HEK293T (cell line): ENCODE measurements at regions not wholly inside any gene's neighbourhood (a gene's known extent, or its start where the extent isn't known, plus 50 kb on each side); places are given as distances from the start of the nearest gene placed in this dataset.

Experiments
- CTCF ChIA-PET: fragments of 350-600 bp; formaldehyde crosslinking; extraction: SDS; loops from one replicate; lab custom pipeline; 2021; ENCODE audit warnings: antibody characterized with exemption, inconsistent platforms; lab: Yijun Ruan, JAX
- POLR2A ChIA-PET: fragments of 350-600 bp; formaldehyde crosslinking; extraction: SDS; loops from one replicate; lab custom pipeline; 2020; ENCODE audit warnings: antibody characterized with exemption, inconsistent platforms; lab: Yijun Ruan, JAX
- DNase-seq: peaks from one replicate; pipeline ENCODE4 v3.0.0; 2012; ENCODE audit warnings: mixed read lengths; ENCODE audit errors: extremely low spot score
- ARNT ChIP-seq: fragments of 450-650 bp; IDR thresholded peaks from 2 replicates; pipeline ENCODE4 v1.6.1; 2017; ENCODE audit warnings: mild to moderate bottlenecking
- BHLHE40 ChIP-seq: fragments of 450-650 bp; IDR thresholded peaks from 2 replicates; pipeline ENCODE4 v1.6.1; 2016; ENCODE audit warnings: mild to moderate bottlenecking, moderate library complexity, borderline replicate concordance
- CTBP1 ChIP-seq: fragments of 450-650 bp; IDR thresholded peaks from 2 replicates; pipeline ENCODE4 v1.6.1; 2016; ENCODE audit warnings: borderline replicate concordance
- ELF4 ChIP-seq: fragments of 450-650 bp; IDR thresholded peaks from 2 replicates; pipeline ENCODE4 v1.6.1; 2017; ENCODE audit warnings: antibody characterized with exemption
- FOXA1 ChIP-seq: fragments of 450-650 bp; IDR thresholded peaks from 2 replicates; pipeline ENCODE4 v1.6.1; 2016; ENCODE audit warnings: mild to moderate bottlenecking
- FOXK2 ChIP-seq: fragments of 450-650 bp; IDR thresholded peaks from 2 replicates; pipeline ENCODE4 v1.6.1; 2016; ENCODE audit warnings: mild to moderate bottlenecking
- FOXM1 ChIP-seq: fragments of 450-650 bp; IDR thresholded peaks from 2 replicates; pipeline ENCODE4 v1.6.1; 2017; ENCODE audit warnings: mild to moderate bottlenecking, borderline replicate concordance
- HDGF ChIP-seq: fragments of 450-650 bp; IDR thresholded peaks from 2 replicates; pipeline ENCODE4 v1.6.1; 2017; ENCODE audit warnings: antibody characterized with exemption, borderline replicate concordance
- L3MBTL2 ChIP-seq: fragments of 450-650 bp; conservative IDR thresholded peaks from 2 replicates; pipeline ENCODE4 v1.6.1; 2016; ENCODE audit warnings: mild to moderate bottlenecking
- LEF1 ChIP-seq: fragments of 450-650 bp; IDR thresholded peaks from 2 replicates; pipeline ENCODE4 v1.6.1; 2017; ENCODE audit warnings: mild to moderate bottlenecking, borderline replicate concordance
- NFRKB ChIP-seq: fragments of 450-650 bp; IDR thresholded peaks from 2 replicates; pipeline ENCODE4 v1.6.1; 2016; ENCODE audit warnings: mild to moderate bottlenecking, moderate library complexity
- PKNOX1 ChIP-seq: fragments of 450-650 bp; IDR thresholded peaks from 2 replicates; pipeline ENCODE4 v1.6.1; 2016
- SP1 ChIP-seq: fragments of 450-650 bp; IDR thresholded peaks from 2 replicates; pipeline ENCODE4 v1.6.1; 2017
- SUZ12 ChIP-seq: fragments of 450-650 bp; IDR thresholded peaks from 2 replicates; pipeline ENCODE4 v1.6.1; 2016; ENCODE audit warnings: mild to moderate bottlenecking
- TARDBP ChIP-seq: fragments of 450-650 bp; IDR thresholded peaks from 2 replicates; pipeline ENCODE4 v1.6.1; 2016
- ZNF384 ChIP-seq: fragments of 450-650 bp; IDR thresholded peaks from 2 replicates; pipeline ENCODE4 v1.6.1; 2016

GRCh38 chr4:15144249-15144966, 142.1 kb downstream of the CPEB2 start:
- DNase-seq, result no peak
- CTCF ChIA-PET, result no interaction called here

GRCh38 chr4:15144967-15145295, 142.7 kb downstream of the CPEB2 start:
- CTCF ChIA-PET, result no interaction called here
- no peak for DNase-seq
- TF ChIP-seq L3MBTL2 (no peak), LEF1 (no peak), TARDBP (no peak), ELF4 (no peak), CTBP1 (no peak), NFRKB (no peak), PKNOX1 (no peak), ARNT (no peak), SP1 (no peak), FOXM1 (no peak), BHLHE40 (no peak), ZNF384 (no peak), FOXA1 (no peak), HDGF (no peak), SUZ12 (no peak), FOXK2 (no peak)
- POLR2A ChIA-PET, result no interaction called here

More at GRCh38 chr4:15144249-15144966, 142.1 kb downstream of the CPEB2 start:
- TF ChIP-seq FOXK2, result no peak
- no peak for TF ChIP-seq FOXA1
- TF ChIP-seq NFRKB, result no peak
- TF ChIP-seq BHLHE40, result no peak
- TF ChIP-seq TARDBP, result no peak
- no peak for TF ChIP-seq FOXM1
- no peak for TF ChIP-seq ZNF384
- TF ChIP-seq ELF4, result no peak
- no peak for TF ChIP-seq ARNT
- TF ChIP-seq SUZ12, result no peak
- POLR2A ChIA-PET, result no interaction called here

- ChIA-PET CTCF (no interaction called here), POLR2A (no interaction called here)
- no peak for TF ChIP-seq LEF1
- no peak for TF ChIP-seq HDGF
- no peak for TF ChIP-seq SUZ12
- no peak for TF ChIP-seq NFRKB
- no peak for TF ChIP-seq FOXK2
- TF ChIP-seq BHLHE40, result no peak
- no peak for DNase-seq
Measured at GRCh38 chr4:15145709-15146108, 143.4 kb downstream of the CPEB2 start.

GRCh38 chr4:15147714-15148113, 145.4 kb downstream of the CPEB2 start:
- DNase-seq, result no peak
- ChIA-PET CTCF (no interaction called here), POLR2A (no interaction called here)

GRCh38 chr4:15148199-15148598, 145.9 kb downstream of the CPEB2 start:
- TF ChIP-seq FOXA1, result no peak
- TF ChIP-seq CTBP1, result no peak
- TF ChIP-seq L3MBTL2, result no peak
- TF ChIP-seq SP1, result no peak
- TF ChIP-seq TARDBP, result no peak
- TF ChIP-seq FOXM1, result no peak
- no peak for TF ChIP-seq LEF1
- TF ChIP-seq ZNF384, result no peak
- no peak for TF ChIP-seq PKNOX1
- no peak for TF ChIP-seq SUZ12
- TF ChIP-seq NFRKB, result no peak
- no peak for TF ChIP-seq BHLHE40
- ChIA-PET POLR2A (no interaction called here), CTCF (no interaction called here)
- no peak for DNase-seq

More at GRCh38 chr4:15147714-15148113, 145.4 kb downstream of the CPEB2 start:
- TF ChIP-seq NFRKB, result no peak
- no peak for TF ChIP-seq FOXK2
- TF ChIP-seq ARNT, result no peak
- TF ChIP-seq ELF4, result no peak
- no peak for TF ChIP-seq ZNF384
- no peak for TF ChIP-seq FOXM1
- TF ChIP-seq HDGF, result no peak
- no peak for TF ChIP-seq LEF1
- no peak for TF ChIP-seq SUZ12
- no peak for TF ChIP-seq TARDBP
- TF ChIP-seq SP1, result no peak
- no peak for TF ChIP-seq CTBP1
- no peak for TF ChIP-seq FOXA1
- TF ChIP-seq PKNOX1, result no peak

GRCh38 chr4:15148691-15149090, 146.4 kb downstream of the CPEB2 start:
- CTCF ChIA-PET, result no interaction called here
- POLR2A ChIA-PET, result no interaction called here
- no peak for TF ChIP-seq PKNOX1
- DNase-seq, result no peak
